HL-60 (cell line): ENCODE measurements at regions not wholly inside any gene's neighbourhood (a gene's known extent, or its start where the extent isn't known, plus 50 kb on each side); places are given as distances from the start of the nearest gene placed in this dataset.

Experiments
- DNase-seq, 2 experiments: peaks; one replicate each; pipeline ENCODE4 v3.0.0-alpha.2; 2010 to 2020; ENCODE audit warnings: low read depth in 1 of 2, low spot score in 1 of 2
- H3K27ac ChIP-seq: fragments of 250-450 bp; sonication (Bioruptor Pico); replicated peaks from 2 replicates; pipeline ENCODE4 v1.5.1; 2020; ENCODE audit warnings: mild to moderate bottlenecking, moderate library complexity
- H3K27me3 ChIP-seq: fragments of 250-450 bp; sonication (Bioruptor Pico); 2 replicates; pipeline ENCODE4 v1.5.1; 2021; ENCODE audit warnings: mild to moderate bottlenecking, moderate library complexity; ENCODE audit not compliant: insufficient read depth, poor library complexity, severe bottlenecking
- H3K4me3 ChIP-seq: replicated peaks from 2 replicates; pipeline ENCODE4 v1.5.1; 2011; ENCODE audit warnings: mild to moderate bottlenecking, control low read depth, low read length; ENCODE audit not compliant: insufficient read depth
- GABPA ChIP-seq: IDR thresholded peaks from 2 replicates; pipeline ENCODE4 v1.6.1; 2012; ENCODE audit warnings: low read depth
- POLR2AphosphoS5 ChIP-seq: IDR thresholded peaks from 2 replicates; pipeline ENCODE4 v1.6.1; 2012; ENCODE audit warnings: low read depth
- SPI1 ChIP-seq: IDR thresholded peaks from 2 replicates; pipeline ENCODE4 v1.6.1; 2012; ENCODE audit warnings: low read depth, mild to moderate bottlenecking, borderline replicate concordance
- TF ChIP-seq, protein P1 (sequence below): IDR thresholded peaks from 2 replicates; pipeline ENCODE4 v1.6.1; 2012; ENCODE audit warnings: low read depth; ENCODE audit not compliant: insufficient replicate concordance
- TF ChIP-seq, protein P2 (sequence below): IDR thresholded peaks from one replicate; pipeline ENCODE4 v1.5.1; 2011; ENCODE audit warnings: low read length, control low read depth, inconsistent platforms; ENCODE audit not compliant: insufficient read depth

DNA sequence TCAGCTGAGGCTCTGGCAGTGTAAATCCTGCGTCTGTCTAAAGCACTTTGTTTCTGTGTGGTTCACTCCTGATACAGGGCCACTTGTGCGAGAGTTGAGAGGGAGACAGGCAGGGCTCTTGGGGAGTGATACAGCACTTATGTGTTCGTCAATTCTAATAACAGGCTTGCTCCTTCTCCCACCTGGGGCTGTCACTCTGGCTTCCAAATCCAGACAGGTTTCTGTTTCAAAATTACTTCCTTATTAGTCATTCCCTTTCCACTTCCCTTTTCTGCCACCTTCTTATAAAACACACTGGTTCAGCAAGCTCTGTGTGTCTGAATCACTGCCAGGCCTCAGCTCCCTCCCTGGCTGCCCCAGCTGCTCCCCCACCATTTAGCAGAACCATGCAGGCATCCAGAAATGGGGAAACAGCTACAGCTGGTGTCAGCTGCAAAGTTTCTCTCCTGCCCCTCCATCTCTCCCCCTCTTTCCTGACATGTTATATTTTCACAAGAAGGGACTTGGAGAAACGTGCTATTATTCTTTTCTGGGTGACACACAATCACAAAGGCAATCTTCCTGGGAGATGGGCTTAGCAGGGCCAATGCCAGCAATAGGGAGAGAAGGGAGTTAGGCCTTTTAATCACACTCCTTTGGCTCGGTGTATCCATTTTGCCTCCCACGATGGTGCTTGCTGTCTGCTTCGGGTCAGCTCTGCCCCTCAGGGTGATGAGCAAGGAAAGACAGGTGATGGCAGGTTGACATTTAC lies 58.4 kb upstream of the ZNRF2 start:
- no peak overlapping the region for H3K4me3 ChIP-seq
- peak; percentile 81 to 95 for DNase-seq
- TF ChIP-seq, protein P1, sequence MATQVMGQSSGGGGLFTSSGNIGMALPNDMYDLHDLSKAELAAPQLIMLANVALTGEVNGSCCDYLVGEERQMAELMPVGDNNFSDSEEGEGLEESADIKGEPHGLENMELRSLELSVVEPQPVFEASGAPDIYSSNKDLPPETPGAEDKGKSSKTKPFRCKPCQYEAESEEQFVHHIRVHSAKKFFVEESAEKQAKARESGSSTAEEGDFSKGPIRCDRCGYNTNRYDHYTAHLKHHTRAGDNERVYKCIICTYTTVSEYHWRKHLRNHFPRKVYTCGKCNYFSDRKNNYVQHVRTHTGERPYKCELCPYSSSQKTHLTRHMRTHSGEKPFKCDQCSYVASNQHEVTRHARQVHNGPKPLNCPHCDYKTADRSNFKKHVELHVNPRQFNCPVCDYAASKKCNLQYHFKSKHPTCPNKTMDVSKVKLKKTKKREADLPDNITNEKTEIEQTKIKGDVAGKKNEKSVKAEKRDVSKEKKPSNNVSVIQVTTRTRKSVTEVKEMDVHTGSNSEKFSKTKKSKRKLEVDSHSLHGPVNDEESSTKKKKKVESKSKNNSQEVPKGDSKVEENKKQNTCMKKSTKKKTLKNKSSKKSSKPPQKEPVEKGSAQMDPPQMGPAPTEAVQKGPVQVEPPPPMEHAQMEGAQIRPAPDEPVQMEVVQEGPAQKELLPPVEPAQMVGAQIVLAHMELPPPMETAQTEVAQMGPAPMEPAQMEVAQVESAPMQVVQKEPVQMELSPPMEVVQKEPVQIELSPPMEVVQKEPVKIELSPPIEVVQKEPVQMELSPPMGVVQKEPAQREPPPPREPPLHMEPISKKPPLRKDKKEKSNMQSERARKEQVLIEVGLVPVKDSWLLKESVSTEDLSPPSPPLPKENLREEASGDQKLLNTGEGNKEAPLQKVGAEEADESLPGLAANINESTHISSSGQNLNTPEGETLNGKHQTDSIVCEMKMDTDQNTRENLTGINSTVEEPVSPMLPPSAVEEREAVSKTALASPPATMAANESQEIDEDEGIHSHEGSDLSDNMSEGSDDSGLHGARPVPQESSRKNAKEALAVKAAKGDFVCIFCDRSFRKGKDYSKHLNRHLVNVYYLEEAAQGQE = no peak
- TF ChIP-seq, protein P2, sequence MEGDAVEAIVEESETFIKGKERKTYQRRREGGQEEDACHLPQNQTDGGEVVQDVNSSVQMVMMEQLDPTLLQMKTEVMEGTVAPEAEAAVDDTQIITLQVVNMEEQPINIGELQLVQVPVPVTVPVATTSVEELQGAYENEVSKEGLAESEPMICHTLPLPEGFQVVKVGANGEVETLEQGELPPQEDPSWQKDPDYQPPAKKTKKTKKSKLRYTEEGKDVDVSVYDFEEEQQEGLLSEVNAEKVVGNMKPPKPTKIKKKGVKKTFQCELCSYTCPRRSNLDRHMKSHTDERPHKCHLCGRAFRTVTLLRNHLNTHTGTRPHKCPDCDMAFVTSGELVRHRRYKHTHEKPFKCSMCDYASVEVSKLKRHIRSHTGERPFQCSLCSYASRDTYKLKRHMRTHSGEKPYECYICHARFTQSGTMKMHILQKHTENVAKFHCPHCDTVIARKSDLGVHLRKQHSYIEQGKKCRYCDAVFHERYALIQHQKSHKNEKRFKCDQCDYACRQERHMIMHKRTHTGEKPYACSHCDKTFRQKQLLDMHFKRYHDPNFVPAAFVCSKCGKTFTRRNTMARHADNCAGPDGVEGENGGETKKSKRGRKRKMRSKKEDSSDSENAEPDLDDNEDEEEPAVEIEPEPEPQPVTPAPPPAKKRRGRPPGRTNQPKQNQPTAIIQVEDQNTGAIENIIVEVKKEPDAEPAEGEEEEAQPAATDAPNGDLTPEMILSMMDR = no peak
- TF ChIP-seq POLR2AphosphoS5 (peak; percentile 97), SPI1 (peak; percentile 99)

DNA sequence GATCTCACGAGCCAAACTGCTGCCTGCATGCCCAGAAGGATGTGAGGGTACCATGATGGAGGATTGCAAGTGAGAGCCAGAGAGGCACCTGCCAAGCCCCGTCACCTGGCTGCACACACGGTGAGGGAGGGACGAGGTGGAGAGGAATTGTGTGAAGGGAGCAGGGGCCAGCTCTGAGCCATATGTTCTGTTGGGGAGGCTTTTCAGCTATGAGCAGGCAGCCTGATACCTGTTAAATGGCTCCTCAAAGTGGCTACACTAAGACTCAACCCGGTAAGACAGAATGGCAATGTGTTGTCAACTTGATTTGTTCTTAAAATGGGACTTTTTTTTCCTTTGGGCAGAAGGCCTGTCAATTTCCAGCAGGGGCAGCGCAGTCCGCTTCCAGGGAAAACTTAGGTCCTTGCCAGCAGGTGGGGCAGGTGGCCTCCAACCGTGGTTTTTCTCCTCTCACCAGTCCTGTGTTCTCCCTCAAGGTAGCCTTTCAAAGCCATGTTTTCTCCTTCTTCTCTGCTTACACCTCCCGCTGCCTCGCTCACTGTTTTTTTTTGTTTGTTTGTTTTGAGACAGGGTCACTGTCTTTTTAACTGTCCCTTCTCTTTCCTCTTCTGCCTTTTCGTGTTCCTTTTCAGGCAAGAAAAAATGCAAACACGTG lies 57.7 kb upstream of the ZNRF2 start:
- no peak overlapping the region for H3K4me3 ChIP-seq
- no peaks in the 10 kb centered on the region for H3K27me3 ChIP-seq
- H3K27ac ChIP-seq = no peak overlapping the region
- no peak for DNase-seq
- TF ChIP-seq GABPA (no peak), POLR2AphosphoS5 (no peak), SPI1 (no peak)
- TF ChIP-seq, protein P1 = no peak
- TF ChIP-seq, protein P2 = no peak

More for the DNA sequence above, 58.4 kb upstream of the ZNRF2 start:
- Histone ChIP-seq H3K27me3 (no peaks in the 10 kb centered on the region), H3K27ac (0 out of 2 replicates have a peak overlapping the region, but pooled peaks have one; percentile 22)

DNA sequence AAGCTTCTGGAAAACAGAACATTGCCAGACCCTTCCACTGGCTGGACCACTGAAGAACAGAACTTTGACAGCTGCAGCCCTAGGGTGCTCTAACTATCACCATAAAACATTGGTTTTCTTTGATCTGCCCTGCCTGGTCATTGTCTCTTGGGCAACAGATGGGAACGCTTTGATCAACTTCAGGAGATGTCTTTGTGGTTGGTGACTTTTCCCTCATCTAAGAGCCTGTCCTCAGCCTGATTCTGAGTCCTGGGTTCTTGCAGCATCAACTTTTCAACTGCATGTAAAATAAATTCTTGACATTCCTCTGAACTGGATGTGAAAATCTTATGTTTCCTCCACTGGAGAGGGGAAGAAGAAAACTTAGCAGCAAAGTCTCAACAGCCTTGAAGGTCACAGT lies 53.1 kb upstream of the ZNRF2 start:
- Histone ChIP-seq H3K27ac (no peak overlapping the region), H3K4me3 (no peak overlapping the region), H3K27me3 (no peaks in the 10 kb centered on the region)
- DNase-seq = no peak
- TF ChIP-seq GABPA = no peak
- TF ChIP-seq, protein P1 = no peak
- TF ChIP-seq, protein P2 = no peak
- TF ChIP-seq POLR2AphosphoS5 = no peak
- no peak for TF ChIP-seq SPI1
